ENCODE measurements at regions not wholly inside any gene's neighbourhood (a gene's known extent, or its start where the extent isn't known, plus 50 kb on each side); places are given as distances from the start of the nearest gene placed in this dataset.
"Not testable (repeated sequence)": the region's sequence is repeated elsewhere in the genome, so short reads cannot be mapped to it uniquely, and the experiment has no call there.

GRCh38 chr2:59173325-59173724, 932.2 kb upstream of the FANCL start:
- no peak overlapping the region for H3K27ac Mint-ChIP-seq (ENCODE audit: unreplicated experiment)
- intact Hi-C loops (cut with micrococcal nuclease; ENCODE audit: unreplicated experiment) = no loop called here
- peaks cover 18% of the 10 kb centered on the region for H3K27me3 Mint-ChIP-seq (ENCODE audit: unreplicated experiment)
- H3K4me3 Mint-ChIP-seq (ENCODE audit: low read depth, unreplicated experiment) = no peak overlapping the region
- H3K36me3 Mint-ChIP-seq (ENCODE audit: insufficient read depth, unreplicated experiment) = no peaks in the 10 kb centered on the region
- no peak for DNase-seq
- TF ChIP-seq, protein P1, sequence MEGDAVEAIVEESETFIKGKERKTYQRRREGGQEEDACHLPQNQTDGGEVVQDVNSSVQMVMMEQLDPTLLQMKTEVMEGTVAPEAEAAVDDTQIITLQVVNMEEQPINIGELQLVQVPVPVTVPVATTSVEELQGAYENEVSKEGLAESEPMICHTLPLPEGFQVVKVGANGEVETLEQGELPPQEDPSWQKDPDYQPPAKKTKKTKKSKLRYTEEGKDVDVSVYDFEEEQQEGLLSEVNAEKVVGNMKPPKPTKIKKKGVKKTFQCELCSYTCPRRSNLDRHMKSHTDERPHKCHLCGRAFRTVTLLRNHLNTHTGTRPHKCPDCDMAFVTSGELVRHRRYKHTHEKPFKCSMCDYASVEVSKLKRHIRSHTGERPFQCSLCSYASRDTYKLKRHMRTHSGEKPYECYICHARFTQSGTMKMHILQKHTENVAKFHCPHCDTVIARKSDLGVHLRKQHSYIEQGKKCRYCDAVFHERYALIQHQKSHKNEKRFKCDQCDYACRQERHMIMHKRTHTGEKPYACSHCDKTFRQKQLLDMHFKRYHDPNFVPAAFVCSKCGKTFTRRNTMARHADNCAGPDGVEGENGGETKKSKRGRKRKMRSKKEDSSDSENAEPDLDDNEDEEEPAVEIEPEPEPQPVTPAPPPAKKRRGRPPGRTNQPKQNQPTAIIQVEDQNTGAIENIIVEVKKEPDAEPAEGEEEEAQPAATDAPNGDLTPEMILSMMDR (IDR thresholded peaks at IDR 0.05; ENCODE audit: unreplicated experiment) = no peak
- no peaks in the 10 kb centered on the region for H3K4me1 Mint-ChIP-seq (ENCODE audit: low read depth, unreplicated experiment)
- no TSS peak for BruUV-seq (replicated peaks)
- CTCF ChIA-PET = no interaction called here
- H3K9me3 Mint-ChIP-seq (ENCODE audit: low read depth, unreplicated experiment) = no peaks in the 10 kb centered on the region

DNA sequence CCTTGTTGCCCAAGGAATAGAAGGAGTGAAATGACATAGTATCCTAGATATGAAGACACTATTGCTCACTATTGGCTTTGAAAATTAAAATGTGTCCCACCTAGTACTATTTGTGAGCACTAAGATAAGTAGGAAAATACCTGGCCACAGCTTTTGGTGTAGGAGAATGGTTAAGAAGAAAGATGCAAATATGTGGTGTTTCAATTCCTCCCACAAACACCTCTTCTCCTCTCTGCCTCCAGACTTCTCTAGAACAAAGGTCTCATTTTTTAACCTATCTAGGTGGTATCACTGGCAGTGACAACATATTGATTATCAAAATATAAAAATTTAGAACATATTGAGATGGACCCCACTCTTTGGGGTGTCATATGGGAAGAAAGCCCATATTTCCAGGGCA, 929.9 kb upstream of the FANCL start:
- TF ChIP-seq, protein P1 (IDR thresholded peaks at IDR 0.05; ENCODE audit: unreplicated experiment) = no peak
- Mint-ChIP-seq H3K4me3 (ENCODE audit: low read depth, unreplicated experiment) (no peak overlapping the region), H3K27ac (ENCODE audit: unreplicated experiment) (no peak overlapping the region), H3K9me3 (ENCODE audit: low read depth, unreplicated experiment) (no peaks in the 10 kb centered on the region), H3K36me3 (ENCODE audit: insufficient read depth, unreplicated experiment) (no peaks in the 10 kb centered on the region), H3K4me1 (ENCODE audit: low read depth, unreplicated experiment) (no peaks in the 10 kb centered on the region), H3K27me3 (ENCODE audit: unreplicated experiment) (peaks cover 30% of the 10 kb centered on the region)
- CTCF ChIA-PET = no interaction called here
- intact Hi-C loops (cut with micrococcal nuclease; ENCODE audit: unreplicated experiment) = no loop called here
- no peak for DNase-seq
- BruUV-seq (replicated peaks) = no TSS peak

DNA sequence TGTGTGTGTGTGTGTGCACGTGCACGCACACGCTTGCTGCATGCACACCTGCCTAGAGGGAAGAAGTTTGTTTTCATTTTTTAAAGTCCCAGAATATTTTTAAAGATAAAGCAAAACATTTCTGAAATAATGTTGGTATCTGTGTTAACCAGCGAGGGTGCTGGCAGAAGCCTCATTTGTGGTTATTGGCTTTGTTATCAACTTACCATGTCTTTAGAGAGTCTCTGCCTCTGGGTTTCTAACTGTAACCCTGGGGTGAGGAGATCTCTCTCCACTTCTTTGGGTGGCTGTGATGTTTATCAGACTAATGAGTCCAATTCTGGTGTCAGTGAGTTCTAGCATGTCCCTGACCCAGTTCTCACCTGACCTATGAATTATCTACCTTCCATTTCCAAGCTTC, 927.6 kb upstream of the FANCL start:
- no peaks in the 10 kb centered on the region for H3K4me1 Mint-ChIP-seq (ENCODE audit: low read depth, unreplicated experiment)
- no peaks in the 10 kb centered on the region for H3K36me3 Mint-ChIP-seq (ENCODE audit: insufficient read depth, unreplicated experiment)
- TF ChIP-seq, protein P1 (IDR thresholded peaks at IDR 0.05; ENCODE audit: unreplicated experiment) = no peak
- peaks cover 29% of the 10 kb centered on the region for H3K27me3 Mint-ChIP-seq (ENCODE audit: unreplicated experiment)
- H3K9me3 Mint-ChIP-seq (ENCODE audit: low read depth, unreplicated experiment) = no peaks in the 10 kb centered on the region
- H3K4me3 Mint-ChIP-seq (ENCODE audit: low read depth, unreplicated experiment) = no peak overlapping the region
- BruUV-seq (replicated peaks) = no TSS peak
- intact Hi-C loops (cut with micrococcal nuclease; ENCODE audit: unreplicated experiment) = no loop called here
- CTCF ChIA-PET = no interaction called here
- no peak for DNase-seq
- H3K27ac Mint-ChIP-seq (ENCODE audit: unreplicated experiment) = no peak overlapping the region

DNA sequence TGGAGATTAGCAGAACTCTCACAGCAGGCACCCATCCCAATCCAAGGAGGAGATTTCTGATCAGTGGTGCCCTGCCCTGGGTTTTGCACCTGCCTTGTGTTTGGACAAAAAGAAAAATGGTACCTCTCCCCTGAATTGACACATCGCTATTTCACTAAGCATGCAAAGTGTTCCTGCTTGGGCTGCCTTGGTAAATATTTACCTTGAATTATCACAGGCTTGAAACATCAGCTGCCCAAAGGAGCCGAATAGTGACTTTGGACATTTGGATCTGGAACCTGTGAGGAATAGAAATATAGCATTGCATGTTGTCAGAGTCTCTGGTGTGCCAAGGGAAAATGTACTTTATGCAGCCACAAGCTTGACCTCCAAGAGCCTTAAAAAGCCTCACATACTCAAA, 926.4 kb upstream of the FANCL start:
- Mint-ChIP-seq H3K36me3 (ENCODE audit: insufficient read depth, unreplicated experiment) (no peaks in the 10 kb centered on the region), H3K9me3 (ENCODE audit: low read depth, unreplicated experiment) (no peaks in the 10 kb centered on the region), H3K27ac (ENCODE audit: unreplicated experiment) (no peak overlapping the region), H3K27me3 (ENCODE audit: unreplicated experiment) (peaks cover 29% of the 10 kb centered on the region), H3K4me1 (ENCODE audit: low read depth, unreplicated experiment) (no peaks in the 10 kb centered on the region), H3K4me3 (ENCODE audit: low read depth, unreplicated experiment) (no peak overlapping the region)
- no peak for DNase-seq
- intact Hi-C loops (cut with micrococcal nuclease; ENCODE audit: unreplicated experiment) = no loop called here
- TF ChIP-seq, protein P1 (IDR thresholded peaks at IDR 0.05; ENCODE audit: unreplicated experiment) = no peak
- no TSS peak for BruUV-seq (replicated peaks)
- CTCF ChIA-PET = no interaction called here

DNA sequence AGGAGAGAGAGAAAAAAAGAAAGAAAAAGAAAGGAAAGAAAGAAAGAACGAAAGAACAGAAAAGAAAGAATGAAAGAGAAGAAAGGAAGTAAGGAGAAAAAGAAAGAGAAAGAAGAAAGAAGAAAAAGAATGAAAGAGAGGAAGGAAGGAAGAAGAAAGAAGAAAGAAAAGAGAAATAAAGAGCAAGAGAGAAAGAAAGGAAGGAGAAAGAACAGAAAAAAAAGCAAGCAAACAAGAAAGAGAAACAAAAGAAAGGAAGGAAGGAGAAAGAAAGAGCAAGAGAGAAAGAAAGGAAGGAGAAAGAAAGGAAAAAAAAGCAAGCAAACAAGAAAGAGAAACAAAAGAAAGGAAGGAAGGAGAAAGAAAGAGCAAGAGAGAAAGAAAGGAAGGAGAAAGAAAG, 916.8 kb upstream of the FANCL start:
- H3K36me3 Mint-ChIP-seq (ENCODE audit: insufficient read depth, unreplicated experiment); BruUV-seq (replicated peaks); intact Hi-C loops (cut with micrococcal nuclease; ENCODE audit: unreplicated experiment); H3K4me1 Mint-ChIP-seq (ENCODE audit: low read depth, unreplicated experiment); H3K4me3 Mint-ChIP-seq (ENCODE audit: low read depth, unreplicated experiment); H3K27me3 Mint-ChIP-seq (ENCODE audit: unreplicated experiment); CTCF ChIA-PET; DNase-seq; H3K9me3 Mint-ChIP-seq (ENCODE audit: low read depth, unreplicated experiment); H3K27ac Mint-ChIP-seq (ENCODE audit: unreplicated experiment): not testable (repeated sequence)

Data from Calu3 (cell line).